ENCODE measurements at regions not wholly inside any gene's neighbourhood (a gene's known extent, or its start where the extent isn't known, plus 50 kb on each side); places are given as distances from the start of the nearest gene placed in this dataset.

DNA sequence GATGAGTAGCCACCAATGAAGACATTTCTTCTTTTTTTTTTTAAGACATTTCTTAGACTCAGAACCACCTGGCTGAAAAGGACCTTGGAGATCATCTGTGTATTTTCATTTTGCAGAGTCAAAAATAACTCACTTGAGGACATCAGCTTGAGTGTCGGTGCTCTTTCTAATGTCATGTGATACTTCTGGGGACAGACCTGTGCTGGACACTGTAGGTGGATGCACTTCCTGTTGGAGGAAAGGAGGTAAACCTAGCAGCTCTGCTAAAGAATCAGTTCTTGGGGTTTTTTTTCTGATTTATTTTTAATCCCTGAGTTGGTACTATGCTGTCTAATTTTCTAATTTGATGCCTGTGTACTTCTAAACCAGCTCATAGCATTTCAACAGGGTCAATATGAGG, 283.9 kb upstream of the CRIM1 start:
- FAIRE-seq: no peak
- no peak for TF ChIP-seq POLR2AphosphoS5 (IDR thresholded peaks at IDR 0.05; ENCODE audit: low read depth, low read length)
- no peak for TF ChIP-seq POLR2A (IDR thresholded peaks at IDR 0.05; ENCODE audit: low read depth, low read length)
- no peak for TF ChIP-seq TAF1 (IDR thresholded peaks at IDR 0.05; ENCODE audit: borderline replicate concordance, low read depth, low read length)
- no peak for DNase-seq (ENCODE audit: insufficient read length)

DNA sequence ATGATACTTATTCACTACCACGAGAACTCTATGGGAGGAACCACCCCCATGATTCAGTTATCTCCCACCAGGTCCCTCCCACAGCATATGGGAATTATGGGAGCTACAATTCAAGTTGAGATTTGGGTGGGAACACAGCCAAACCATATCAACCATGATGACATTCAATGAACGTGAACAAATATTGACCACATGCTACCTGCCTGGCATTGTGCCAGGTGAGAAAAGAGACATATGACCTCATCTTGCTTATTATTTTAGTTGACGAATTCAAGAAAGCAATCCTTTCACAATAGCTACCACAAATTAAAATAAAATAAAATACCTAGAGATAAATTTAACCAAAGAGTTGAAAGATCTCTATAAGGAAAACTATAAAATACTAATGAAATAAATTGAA, 286.5 kb upstream of the CRIM1 start:
- TF ChIP-seq POLR2A (IDR thresholded peaks at IDR 0.05; ENCODE audit: low read depth, low read length) (no peak), POLR2AphosphoS5 (IDR thresholded peaks at IDR 0.05; ENCODE audit: low read depth, low read length) (no peak), TAF1 (IDR thresholded peaks at IDR 0.05; ENCODE audit: borderline replicate concordance, low read depth, low read length) (no peak)

DNA sequence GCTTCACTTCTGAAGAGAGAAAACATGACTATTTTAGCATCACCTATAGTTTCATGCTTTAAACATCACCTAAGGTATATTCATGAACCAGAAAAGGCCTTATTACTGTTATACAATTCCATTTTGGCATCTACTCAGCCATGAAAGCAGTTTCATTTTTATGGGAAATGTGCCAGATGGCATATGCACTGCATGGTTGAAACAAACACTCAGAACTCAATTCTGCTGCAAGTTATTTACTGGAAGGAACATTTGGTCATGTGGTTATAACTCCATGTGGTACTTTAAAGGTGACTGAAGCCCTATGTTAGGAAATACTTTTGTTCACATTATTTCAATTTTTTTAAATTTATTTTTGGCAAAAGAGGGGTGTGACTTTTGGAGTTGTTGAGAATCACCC, 287.5 kb upstream of the CRIM1 start:
- no peak for FAIRE-seq

More for the DNA sequence above, 286.5 kb upstream of the CRIM1 start:
- FAIRE-seq (no peak), DNase-seq (ENCODE audit: insufficient read length) (no peak)

DNA sequence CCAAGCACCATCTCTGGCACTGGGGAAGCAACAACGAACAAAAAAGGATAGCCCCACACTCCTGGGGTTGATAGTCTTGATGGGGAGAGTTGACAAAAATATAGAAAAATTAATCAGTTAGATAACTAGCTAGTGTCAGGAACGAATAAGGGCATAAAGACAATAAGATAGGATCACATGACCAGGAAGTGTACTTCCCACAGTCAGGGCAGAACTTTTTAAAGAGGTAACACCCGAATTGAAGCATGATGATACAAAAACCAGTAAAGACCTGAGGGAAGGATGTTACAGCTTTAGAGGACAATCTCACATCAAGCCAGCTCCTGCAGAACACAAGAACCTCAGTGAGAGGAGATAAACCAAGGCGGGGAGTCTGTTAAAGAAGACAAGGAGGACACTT, 295.4 kb upstream of the CRIM1 start:
- TF ChIP-seq POLR2A (IDR thresholded peaks at IDR 0.05; ENCODE audit: low read depth, low read length) (no peak), TAF1 (IDR thresholded peaks at IDR 0.05; ENCODE audit: borderline replicate concordance, low read depth, low read length) (no peak), POLR2AphosphoS5 (IDR thresholded peaks at IDR 0.05; ENCODE audit: low read depth, low read length) (no peak)
- DNase-seq (ENCODE audit: insufficient read length) (no peak), FAIRE-seq (no peak)

More for the DNA sequence above, 287.5 kb upstream of the CRIM1 start:
- TF ChIP-seq POLR2A (IDR thresholded peaks at IDR 0.05; ENCODE audit: low read depth, low read length): no peak
- no peak for TF ChIP-seq POLR2AphosphoS5 (IDR thresholded peaks at IDR 0.05; ENCODE audit: low read depth, low read length)
- no peak for TF ChIP-seq TAF1 (IDR thresholded peaks at IDR 0.05; ENCODE audit: borderline replicate concordance, low read depth, low read length)
- DNase-seq (ENCODE audit: insufficient read length): no peak

DNA sequence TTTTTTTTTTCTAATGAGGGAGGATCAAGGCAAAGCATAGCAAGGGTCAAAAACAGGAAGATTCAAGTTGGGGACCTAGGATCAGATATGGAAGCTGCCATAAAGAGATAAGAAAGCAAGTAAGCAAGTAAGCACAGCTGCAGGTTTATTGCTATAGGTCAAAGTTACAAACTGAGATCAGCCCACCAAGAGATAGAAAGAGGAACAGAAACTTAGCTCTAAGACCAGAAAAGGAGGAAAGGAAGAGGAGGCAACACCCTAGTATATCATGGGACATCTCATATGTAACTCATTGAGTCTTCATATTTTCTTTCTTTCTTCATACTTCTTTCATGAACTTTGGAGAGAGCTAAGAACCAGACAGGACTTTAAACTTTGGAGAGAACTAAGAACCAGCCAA, 295.9 kb upstream of the CRIM1 start:
- FAIRE-seq (peak; percentile 80), DNase-seq (ENCODE audit: insufficient read length) (peak; percentile 1)
- TF ChIP-seq TAF1 (IDR thresholded peaks at IDR 0.05; ENCODE audit: borderline replicate concordance, low read depth, low read length): no peak
- no peak for TF ChIP-seq POLR2A (IDR thresholded peaks at IDR 0.05; ENCODE audit: low read depth, low read length)
- no peak for TF ChIP-seq POLR2AphosphoS5 (IDR thresholded peaks at IDR 0.05; ENCODE audit: low read depth, low read length)

DNA sequence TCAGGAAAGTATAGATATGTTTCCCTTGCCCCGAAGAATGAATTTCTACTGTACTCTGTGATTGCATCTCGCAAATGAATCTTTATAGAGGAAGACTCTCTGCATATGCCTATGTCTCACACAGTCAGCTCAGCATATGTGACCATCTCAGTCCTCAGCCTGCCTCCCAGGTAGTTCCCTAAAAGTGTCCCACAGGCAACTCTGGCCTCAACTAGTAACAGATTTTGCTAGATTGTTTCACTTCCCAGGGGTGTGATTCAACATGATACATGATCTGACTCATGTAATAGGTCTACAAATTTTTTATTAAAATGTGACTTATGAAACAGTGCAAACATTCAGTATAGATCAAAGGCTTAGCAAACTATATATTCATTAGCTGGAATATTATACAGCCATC, 296.6 kb upstream of the CRIM1 start:
- DNase-seq (ENCODE audit: insufficient read length): no peak
- no peak for TF ChIP-seq TAF1 (IDR thresholded peaks at IDR 0.05; ENCODE audit: borderline replicate concordance, low read depth, low read length)
- no peak for TF ChIP-seq POLR2A (IDR thresholded peaks at IDR 0.05; ENCODE audit: low read depth, low read length)
- FAIRE-seq: peak; percentile 30

DNA sequence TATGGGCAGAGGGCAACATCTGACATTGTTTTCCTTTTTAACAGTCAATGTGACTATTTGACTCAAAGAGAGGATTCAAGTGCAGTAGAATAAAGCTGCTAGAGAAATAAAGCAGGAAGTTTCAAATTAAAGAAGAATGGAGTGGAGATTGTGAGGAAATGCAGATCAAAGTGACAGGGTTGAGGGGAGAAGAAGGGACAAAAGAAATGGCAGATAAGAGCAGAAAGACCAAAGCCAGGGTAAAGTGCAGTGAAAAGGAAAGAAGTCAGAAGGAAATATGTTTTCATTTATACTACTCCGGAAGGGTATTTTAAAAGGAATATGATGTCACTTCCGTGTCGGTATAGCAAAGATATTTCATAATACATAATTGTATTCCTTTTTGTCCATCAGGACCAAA, 297.5 kb upstream of the CRIM1 start:
- TF ChIP-seq POLR2AphosphoS5 (IDR thresholded peaks at IDR 0.05; ENCODE audit: low read depth, low read length) (no peak), POLR2A (IDR thresholded peaks at IDR 0.05; ENCODE audit: low read depth, low read length) (no peak), TAF1 (IDR thresholded peaks at IDR 0.05; ENCODE audit: borderline replicate concordance, low read depth, low read length) (no peak)
- no peak for DNase-seq (ENCODE audit: insufficient read length)
- FAIRE-seq: no peak

DNA sequence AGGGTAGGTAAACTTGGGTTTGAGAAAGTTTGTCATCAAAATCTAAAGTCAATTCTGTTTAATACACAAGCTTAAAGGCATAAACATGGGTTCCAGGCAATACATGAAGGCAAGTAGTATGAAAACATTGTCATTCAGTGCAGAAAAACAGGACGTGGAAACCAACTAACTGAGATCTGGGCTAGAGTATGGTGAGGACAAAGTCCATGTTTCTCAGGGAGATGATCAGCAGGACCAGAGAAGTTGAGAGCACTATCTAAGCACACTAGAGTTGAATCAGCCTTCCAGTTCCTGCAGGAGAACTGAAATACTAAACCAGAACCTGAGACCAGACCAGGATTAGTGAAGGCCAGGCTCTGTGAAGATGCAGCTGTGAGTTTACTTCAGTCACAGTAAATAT, 302.8 kb upstream of the CRIM1 start:
- DNase-seq (ENCODE audit: insufficient read length) (no peak), FAIRE-seq (no peak)
- no peak for TF ChIP-seq TAF1 (IDR thresholded peaks at IDR 0.05; ENCODE audit: borderline replicate concordance, low read depth, low read length)
- TF ChIP-seq POLR2A (IDR thresholded peaks at IDR 0.05; ENCODE audit: low read depth, low read length): no peak
- no peak for TF ChIP-seq POLR2AphosphoS5 (IDR thresholded peaks at IDR 0.05; ENCODE audit: low read depth, low read length)

DNA sequence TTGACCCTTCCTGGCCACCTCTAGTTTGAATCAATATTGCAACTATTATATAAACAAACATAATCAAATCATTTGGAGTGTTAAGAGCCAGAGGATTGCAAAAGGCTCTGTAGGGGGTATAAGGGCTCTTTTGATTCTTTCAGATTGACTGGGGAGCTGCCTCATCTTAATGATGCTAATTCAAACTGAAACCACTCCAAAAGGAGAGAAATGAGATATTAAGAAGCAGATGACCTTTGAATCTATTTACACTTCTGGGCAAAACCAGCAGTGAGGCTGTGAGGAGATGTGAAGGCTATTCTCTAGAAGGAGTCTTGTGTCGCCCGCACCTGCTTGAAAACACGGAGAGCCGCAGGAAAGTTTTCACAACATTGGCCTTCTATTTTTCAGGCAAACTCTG, 311.2 kb upstream of the CRIM1 start:
- no peak for TF ChIP-seq POLR2A (IDR thresholded peaks at IDR 0.05; ENCODE audit: low read depth, low read length)
- TF ChIP-seq POLR2AphosphoS5 (IDR thresholded peaks at IDR 0.05; ENCODE audit: low read depth, low read length): no peak
- TF ChIP-seq TAF1 (IDR thresholded peaks at IDR 0.05; ENCODE audit: borderline replicate concordance, low read depth, low read length): no peak
- no peak for FAIRE-seq
- DNase-seq (ENCODE audit: insufficient read length): no peak

DNA sequence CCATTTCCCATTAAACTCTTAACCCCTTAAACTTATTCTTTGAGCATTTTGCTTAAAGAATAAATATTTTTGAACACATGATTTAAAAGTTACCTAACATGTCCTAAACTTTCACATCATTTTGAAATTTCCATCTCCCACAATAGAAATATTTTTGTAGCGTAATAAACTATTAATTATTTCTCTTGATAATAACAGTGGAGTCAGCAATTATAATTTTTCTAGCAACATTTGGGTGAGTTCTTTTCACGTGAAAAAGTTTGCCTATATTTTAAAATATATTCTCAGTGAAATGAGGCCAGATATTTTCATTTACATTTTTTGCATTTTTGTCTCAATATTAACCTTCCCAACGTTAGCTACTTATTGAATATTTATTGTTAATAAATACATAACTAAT, 320.4 kb upstream of the CRIM1 start:
- no peak for FAIRE-seq
- no peak for DNase-seq (ENCODE audit: insufficient read length)
- no peak for TF ChIP-seq POLR2AphosphoS5 (IDR thresholded peaks at IDR 0.05; ENCODE audit: low read depth, low read length)
- TF ChIP-seq POLR2A (IDR thresholded peaks at IDR 0.05; ENCODE audit: low read depth, low read length): no peak

DNA sequence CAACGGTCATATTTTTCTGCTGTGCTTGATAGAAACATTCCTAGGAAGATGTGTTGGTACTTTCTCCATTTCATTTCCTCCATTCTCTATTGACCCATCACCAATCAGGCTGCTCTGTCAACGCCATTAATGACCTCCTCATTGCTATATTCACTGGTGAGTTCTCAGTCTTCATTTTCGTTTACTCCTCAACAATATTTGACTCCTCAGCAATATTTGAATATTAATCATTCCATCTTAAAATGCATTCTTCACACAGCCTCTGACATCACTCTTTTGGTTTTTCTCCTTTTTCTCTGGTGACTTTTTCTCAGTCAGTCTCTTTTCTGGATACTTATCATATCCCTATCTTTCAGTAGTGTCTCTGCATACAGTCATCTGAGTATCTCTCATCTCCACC, 323.5 kb upstream of the CRIM1 start:
- TF ChIP-seq POLR2AphosphoS5 (IDR thresholded peaks at IDR 0.05; ENCODE audit: low read depth, low read length) (no peak), TAF1 (IDR thresholded peaks at IDR 0.05; ENCODE audit: borderline replicate concordance, low read depth, low read length) (no peak), POLR2A (IDR thresholded peaks at IDR 0.05; ENCODE audit: low read depth, low read length) (no peak)
- FAIRE-seq (no peak), DNase-seq (ENCODE audit: insufficient read length) (no peak)

DNA sequence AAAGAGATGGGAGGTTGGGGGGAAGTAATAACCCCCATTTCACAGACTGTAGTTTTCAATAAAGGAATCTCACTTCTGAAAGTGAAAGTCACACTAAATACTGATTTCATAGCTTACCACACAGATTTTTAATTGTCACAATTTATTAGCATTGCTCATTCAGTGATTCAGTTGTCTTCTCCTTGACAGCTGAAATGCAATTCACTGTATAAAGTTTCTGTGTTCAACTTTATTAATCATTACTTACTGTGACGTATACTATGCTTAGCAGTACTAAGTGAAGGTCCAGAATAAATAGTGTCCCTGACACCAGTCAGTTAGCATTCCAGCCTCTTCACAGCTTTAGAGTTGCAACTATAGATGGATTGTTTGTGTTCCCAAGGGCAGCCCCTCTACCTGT, 324.1 kb upstream of the CRIM1 start:
- FAIRE-seq: no peak

DNA sequence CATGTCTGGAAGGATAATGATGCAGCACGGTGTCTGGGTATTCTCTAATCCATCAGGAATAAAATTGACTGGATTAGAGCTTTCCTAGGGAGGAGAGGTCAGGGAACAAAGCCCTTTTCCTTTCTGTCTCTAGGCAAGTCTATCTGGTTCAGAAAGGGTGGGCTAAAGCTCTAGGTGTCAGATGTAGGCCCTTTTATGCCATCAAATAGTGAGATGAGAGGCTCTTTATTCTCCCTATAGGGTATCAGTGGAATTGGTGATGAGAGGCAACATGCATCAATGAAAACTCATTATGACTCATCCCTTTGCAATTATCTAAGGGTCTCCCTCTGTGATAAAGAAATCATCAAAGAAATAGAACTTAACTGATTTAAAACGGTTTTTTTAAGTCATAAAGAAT, 328.0 kb upstream of the CRIM1 start:
- DNase-seq (ENCODE audit: insufficient read length) (no peak), FAIRE-seq (no peak)
- no peak for TF ChIP-seq POLR2AphosphoS5 (IDR thresholded peaks at IDR 0.05; ENCODE audit: low read depth, low read length)
- TF ChIP-seq TAF1 (IDR thresholded peaks at IDR 0.05; ENCODE audit: borderline replicate concordance, low read depth, low read length): no peak
- TF ChIP-seq POLR2A (IDR thresholded peaks at IDR 0.05; ENCODE audit: low read depth, low read length): no peak

More for the DNA sequence above, 324.1 kb upstream of the CRIM1 start:
- TF ChIP-seq POLR2A (IDR thresholded peaks at IDR 0.05; ENCODE audit: low read depth, low read length) (no peak), TAF1 (IDR thresholded peaks at IDR 0.05; ENCODE audit: borderline replicate concordance, low read depth, low read length) (no peak), POLR2AphosphoS5 (IDR thresholded peaks at IDR 0.05; ENCODE audit: low read depth, low read length) (no peak)
- DNase-seq (ENCODE audit: insufficient read length): no peak
